GM21786 (cell line): ENCODE measurements at regions not wholly inside any gene's neighbourhood (a gene's known extent, or its start where the extent isn't known, plus 50 kb on each side); places are given as distances from the start of the nearest gene placed in this dataset.
"Not testable (repeated sequence)": the region's sequence is repeated elsewhere in the genome, so short reads cannot be mapped to it uniquely, and the experiment has no call there.

ENCODE experiments used
- ATAC-seq: cut with Tn5 transposase; IDR thresholded peaks from one replicate; pipeline ENCODE4 v1.9.1; 2021; ENCODE audit not compliant: unreplicated experiment

DNA sequence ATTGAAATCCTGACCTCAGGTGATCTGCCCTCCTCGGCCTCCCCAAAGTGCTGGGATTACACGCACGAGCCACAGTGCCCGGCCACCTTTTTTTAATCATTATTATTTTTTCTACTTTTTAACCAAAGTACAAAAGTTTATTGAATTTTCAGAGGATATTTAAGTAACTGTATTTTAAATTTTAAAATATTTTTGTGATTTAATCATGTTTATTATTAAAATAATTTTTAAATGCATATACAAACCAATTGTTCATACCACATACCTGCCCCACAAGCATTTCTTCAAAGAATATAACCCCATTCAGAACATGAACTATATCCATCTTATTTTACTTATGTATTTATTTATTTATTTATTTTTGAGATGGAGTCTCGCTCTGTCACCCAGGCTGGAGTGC is 163.6 kb upstream of the MAP2 start:
- ATAC-seq = no peak

GRCh38 chr2:209261366-209262053 is 162.3 kb upstream of the MAP2 start:
- not testable (repeated sequence) for ATAC-seq

DNA sequence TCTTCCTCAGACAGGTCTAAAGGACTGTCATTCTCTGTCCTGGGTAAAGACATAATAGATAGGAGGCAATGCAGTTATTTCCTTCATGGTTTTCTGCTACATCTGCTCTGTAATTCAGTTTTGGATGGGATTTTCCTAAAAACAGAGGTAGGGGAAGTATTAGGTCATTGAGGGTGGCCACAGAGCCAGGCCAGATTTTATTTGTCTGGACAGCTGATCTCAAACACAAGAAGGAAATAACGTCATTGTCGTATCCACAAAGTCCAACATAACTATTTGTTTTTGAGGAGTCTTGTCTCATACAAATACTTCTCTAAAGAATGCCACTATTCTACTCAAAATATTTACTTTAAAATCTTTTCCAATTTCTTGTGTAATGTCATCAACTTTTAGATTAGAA is 154.8 kb upstream of the MAP2 start:
- no peak for ATAC-seq

DNA sequence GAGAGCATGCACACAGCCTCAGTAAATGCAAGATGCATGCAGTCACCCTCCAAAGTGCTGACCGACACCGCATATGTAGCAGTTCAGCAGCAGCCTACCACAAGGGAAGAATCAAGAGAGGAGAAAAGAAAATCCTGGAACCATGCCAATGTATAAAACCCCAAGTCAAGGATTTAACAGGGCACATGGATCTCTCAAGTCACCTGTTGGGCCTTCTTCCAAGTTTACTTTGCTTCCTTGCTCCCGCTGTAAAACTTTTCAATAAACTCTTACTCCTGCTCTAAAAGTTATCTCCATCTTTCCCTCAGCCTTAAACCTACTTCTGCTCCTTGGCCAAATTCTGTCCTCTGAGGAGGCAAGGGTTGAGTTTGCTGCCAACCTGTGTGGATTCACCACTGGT is 147.8 kb upstream of the MAP2 start:
- ATAC-seq = no peak

DNA sequence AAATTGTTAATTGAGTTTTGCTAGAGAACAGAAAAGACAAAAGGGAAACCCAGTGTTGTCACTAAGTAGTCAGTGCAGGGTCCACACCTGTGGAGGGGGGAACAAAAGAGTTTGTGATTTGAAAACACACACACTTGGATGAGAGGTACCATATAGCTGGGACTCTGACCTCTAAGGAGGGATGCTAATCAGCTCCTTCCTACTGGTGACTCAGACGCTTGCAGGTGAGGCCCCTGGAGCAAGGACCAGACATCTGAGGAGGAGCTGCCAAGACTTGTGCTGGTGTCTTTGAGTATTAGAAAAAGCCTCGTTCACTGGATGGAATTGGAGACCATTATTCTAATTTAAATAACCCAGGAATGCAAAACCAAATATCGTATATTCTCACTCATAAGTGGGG is 146.4 kb upstream of the MAP2 start:
- no peak for ATAC-seq

GRCh38 chr2:209298601-209299000 is 125.2 kb upstream of the MAP2 start:
- ATAC-seq = no peak

- not testable (repeated sequence) for ATAC-seq
These were observed 124.4 kb upstream of the MAP2 start for GRCh38 chr2:209299478-209299877.

GRCh38 chr2:209300766-209301165 is 123.1 kb upstream of the MAP2 start:
- ATAC-seq = not testable (repeated sequence)

DNA sequence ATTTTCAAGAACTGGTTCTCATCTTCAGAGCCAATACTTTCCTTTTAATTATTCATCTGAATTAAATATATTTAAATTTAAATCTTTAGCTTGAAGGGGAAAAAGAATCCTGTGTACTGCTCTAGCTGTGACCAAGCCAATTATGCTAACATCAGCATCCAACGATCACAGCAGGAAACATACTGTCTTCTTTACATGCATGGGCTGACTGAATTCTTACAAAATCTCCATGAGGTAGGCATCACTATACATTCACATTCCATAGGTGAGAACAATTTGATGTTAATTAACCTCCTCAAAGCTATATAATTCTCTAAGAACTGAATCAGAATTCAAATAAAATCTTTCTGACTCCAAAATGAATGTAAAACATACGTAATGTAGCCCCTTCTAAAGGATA is 118.8 kb upstream of the MAP2 start:
- no peak for ATAC-seq

GRCh38 chr2:209305746-209306196 is 118.1 kb upstream of the MAP2 start:
- ATAC-seq = no peak

GRCh38 chr2:209307161-209308001 is 116.5 kb upstream of the MAP2 start:
- ATAC-seq = no peak

DNA sequence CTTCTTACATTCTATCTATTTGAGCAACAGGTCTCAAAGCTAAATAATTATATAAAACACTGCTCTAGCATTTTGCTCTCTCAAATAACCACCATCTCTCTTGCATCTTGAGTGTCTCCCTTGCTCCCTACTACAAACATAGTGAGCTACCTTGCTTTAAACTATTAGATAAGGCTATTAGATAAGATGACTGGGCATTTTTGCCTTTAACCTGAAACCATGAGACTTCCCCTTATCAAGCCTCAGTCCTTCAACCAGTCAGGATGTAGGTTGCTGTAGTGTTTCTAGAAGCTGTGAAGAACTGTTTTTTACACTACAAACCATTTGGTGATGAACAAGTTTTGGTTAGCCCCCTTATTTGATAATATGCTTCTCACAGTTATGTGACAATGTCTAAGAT is 115.4 kb upstream of the MAP2 start:
- ATAC-seq = no peak

- ATAC-seq = no peak
These were observed 111.9 kb upstream of the MAP2 start for GRCh38 chr2:209311948-209312347.

GRCh38 chr2:209312450-209312849 is 111.4 kb upstream of the MAP2 start:
- not testable (repeated sequence) for ATAC-seq

GRCh38 chr2:209314653-209315052 is 109.2 kb upstream of the MAP2 start:
- no peak for ATAC-seq

- no peak for ATAC-seq
These were observed 107.7 kb upstream of the MAP2 start for GRCh38 chr2:209316141-209316540.

- ATAC-seq = no peak
These were observed 102.8 kb upstream of the MAP2 start for GRCh38 chr2:209321076-209321475.

DNA sequence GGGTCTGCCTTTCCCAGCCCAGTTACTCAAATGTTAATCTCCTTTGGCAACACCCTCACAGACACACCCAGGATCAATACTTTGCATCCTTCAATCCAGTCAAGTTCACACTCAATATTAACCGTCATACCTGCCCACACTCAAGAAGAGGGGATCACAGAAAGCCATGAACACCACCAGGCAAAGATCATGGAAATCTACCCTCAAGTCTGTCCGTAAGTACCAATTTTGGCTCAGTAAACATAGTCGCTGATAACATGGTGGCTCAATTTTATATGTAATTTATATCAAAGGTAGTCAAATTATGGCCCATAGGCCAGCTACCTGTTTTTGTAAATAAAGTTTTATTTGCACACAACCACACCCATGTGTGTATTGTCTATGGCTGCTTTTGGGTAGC is 102.3 kb upstream of the MAP2 start:
- no peak for ATAC-seq

- ATAC-seq = no peak
These were observed 101.8 kb upstream of the MAP2 start for GRCh38 chr2:209322041-209322440.

DNA sequence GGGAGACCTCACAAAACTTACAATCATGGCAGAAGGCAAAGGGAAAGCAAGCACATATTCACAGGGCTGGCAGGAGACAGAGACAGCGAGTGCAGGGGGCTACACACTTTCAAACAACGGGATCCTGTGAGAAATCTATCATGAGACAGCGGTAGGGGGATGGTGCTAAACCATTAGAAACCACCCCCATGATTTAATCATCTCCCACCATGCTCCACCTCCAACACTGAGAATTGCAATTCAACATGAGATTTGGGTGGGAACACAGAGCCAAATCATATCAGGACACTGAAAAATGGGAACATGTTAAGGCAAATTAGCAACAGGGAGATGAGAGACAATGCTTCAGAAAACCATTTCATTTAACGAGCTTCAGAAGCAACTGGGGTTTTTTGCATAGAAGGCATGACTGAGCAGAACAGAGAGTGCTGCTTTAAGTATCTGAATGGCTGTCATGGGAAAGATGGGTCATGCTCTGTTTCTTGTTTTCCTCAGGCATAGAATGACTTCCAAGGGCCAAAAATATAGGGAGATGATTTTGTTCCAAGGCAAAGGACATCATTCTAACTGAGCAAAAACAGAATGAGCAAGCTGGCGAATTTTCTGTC is 100.8 kb upstream of the MAP2 start:
- no peak for ATAC-seq

GRCh38 chr2:209323738-209324137 is 100.1 kb upstream of the MAP2 start:
- no peak for ATAC-seq

GRCh38 chr2:209324281-209324680 is 99.6 kb upstream of the MAP2 start:
- ATAC-seq = no peak
